ENCODE measurements at regions not wholly inside any gene's neighbourhood (a gene's known extent, or its start where the extent isn't known, plus 50 kb on each side); places are given as distances from the start of the nearest gene placed in this dataset.

DNA sequence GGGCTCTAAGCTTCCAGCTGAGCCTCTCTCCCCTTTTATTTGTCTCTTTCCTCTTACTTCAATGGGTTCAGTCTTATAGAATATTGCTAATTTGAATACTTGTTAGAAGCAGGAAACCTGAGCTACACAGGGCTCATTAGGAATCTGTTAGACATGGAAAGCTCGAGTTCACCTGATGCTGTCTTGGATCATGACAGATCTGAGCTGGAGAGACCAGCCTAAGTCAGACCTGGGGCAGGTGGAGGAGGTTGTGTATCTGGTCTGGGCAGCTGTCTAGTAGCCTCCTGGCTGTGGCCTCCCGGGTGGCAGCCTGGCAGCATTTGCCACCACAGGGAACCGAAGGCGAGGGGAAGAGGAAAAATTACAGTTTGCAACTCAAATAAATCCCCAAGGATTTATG lies 185.9 kb downstream of the ICOS start:
- no peak for DNase-seq (ENCODE audit: low spot score)
- Histone ChIP-seq H3K27ac (no peak overlapping the region), H3K27me3 (replicated peaks; ENCODE audit: insufficient read depth) (no peaks in the 10 kb centered on the region), H3K9me3 (no peaks in the 10 kb centered on the region), H3K36me3 (no peaks in the 10 kb centered on the region), H3K4me3 (no peak overlapping the region), H3K4me1 (replicated peaks) (no peaks in the 10 kb centered on the region)
- TF ChIP-seq POLR2A (IDR thresholded peaks at IDR 0.05): no peak
- TF ChIP-seq, protein P1, sequence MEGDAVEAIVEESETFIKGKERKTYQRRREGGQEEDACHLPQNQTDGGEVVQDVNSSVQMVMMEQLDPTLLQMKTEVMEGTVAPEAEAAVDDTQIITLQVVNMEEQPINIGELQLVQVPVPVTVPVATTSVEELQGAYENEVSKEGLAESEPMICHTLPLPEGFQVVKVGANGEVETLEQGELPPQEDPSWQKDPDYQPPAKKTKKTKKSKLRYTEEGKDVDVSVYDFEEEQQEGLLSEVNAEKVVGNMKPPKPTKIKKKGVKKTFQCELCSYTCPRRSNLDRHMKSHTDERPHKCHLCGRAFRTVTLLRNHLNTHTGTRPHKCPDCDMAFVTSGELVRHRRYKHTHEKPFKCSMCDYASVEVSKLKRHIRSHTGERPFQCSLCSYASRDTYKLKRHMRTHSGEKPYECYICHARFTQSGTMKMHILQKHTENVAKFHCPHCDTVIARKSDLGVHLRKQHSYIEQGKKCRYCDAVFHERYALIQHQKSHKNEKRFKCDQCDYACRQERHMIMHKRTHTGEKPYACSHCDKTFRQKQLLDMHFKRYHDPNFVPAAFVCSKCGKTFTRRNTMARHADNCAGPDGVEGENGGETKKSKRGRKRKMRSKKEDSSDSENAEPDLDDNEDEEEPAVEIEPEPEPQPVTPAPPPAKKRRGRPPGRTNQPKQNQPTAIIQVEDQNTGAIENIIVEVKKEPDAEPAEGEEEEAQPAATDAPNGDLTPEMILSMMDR (IDR thresholded peaks at IDR 0.05): no peak
- no peak for TF ChIP-seq POLR2AphosphoS5 (IDR thresholded peaks at IDR 0.05)
- intact Hi-C loops (cut with DNase I): no loop called here
- WGBS: 50% methylated on average over 4 of the region's 4 CpGs

DNA sequence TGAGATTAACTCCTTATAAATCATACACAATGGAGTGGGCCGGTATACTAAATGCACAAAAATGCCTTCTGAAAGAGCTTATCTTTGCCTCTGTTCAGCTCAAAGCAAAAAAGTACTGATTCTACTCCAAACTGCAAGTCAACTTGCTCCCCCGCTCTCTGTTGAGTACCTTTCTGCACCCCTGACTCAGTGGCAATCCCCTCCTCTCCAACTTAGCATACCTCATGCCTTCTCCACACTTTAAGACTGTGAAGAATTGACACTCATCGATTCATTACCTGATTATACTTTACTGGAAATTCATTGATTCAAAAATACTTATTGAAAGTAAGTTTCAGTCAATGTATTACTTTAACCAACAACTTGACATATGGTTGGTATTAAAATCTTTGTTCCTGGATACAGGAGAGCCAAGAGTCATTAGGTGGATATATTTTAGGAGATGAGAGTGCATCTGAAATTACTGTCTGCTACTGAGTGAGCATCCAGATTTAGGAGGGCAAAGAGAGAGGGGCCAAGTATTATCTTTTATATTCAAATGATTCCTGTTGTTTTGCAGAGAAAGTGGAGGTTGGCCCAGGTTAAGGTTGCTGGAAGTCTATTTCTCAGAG lies 187.7 kb downstream of the ICOS start:
- H3K27me3 ChIP-seq (replicated peaks; ENCODE audit: insufficient read depth): no peaks in the 10 kb centered on the region
- intact Hi-C loops (cut with DNase I): no loop called here
- no peaks in the 10 kb centered on the region for H3K9me3 ChIP-seq
- WGBS: 91% methylated on average over 3 of the region's 3 CpGs
- DNase-seq (ENCODE audit: low spot score): no peak
- TF ChIP-seq POLR2AphosphoS5 (IDR thresholded peaks at IDR 0.05) (no peak), POLR2A (IDR thresholded peaks at IDR 0.05) (no peak)
- TF ChIP-seq, protein P1 (IDR thresholded peaks at IDR 0.05): no peak
- no peaks in the 10 kb centered on the region for H3K4me1 ChIP-seq (replicated peaks)
- no peak overlapping the region for H3K4me3 ChIP-seq
- no peaks in the 10 kb centered on the region for H3K36me3 ChIP-seq
- no peak overlapping the region for H3K27ac ChIP-seq

DNA sequence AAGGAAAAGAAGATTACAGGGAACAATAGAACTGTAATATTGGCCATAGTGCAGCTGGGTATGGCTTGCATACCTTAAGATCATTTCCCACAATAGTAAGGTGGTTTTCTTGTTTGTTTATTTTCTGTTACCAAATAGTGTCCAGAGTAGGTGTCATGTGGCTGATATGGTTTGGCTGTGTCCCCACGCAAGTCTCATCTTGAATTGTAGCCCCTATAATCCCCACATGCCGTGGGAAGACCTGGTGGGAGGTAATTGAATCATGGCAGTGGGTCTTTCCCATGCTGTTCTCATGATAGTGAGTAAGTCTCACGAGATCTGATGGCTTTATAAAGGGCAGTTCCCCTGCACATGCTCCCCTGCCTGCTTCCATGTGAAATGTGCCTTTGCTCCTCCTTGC lies 190.1 kb downstream of the ICOS start:
- intact Hi-C loops (cut with DNase I): no loop called here
- TF ChIP-seq POLR2AphosphoS5 (IDR thresholded peaks at IDR 0.05) (no peak), POLR2A (IDR thresholded peaks at IDR 0.05) (no peak)
- TF ChIP-seq, protein P1 (IDR thresholded peaks at IDR 0.05): no peak
- no peak overlapping the region for H3K27ac ChIP-seq
- no peak overlapping the region for H3K4me3 ChIP-seq
- H3K4me1 ChIP-seq (replicated peaks): no peaks in the 10 kb centered on the region
- WGBS: 93% methylated on average over 3 of the region's 3 CpGs
- no peak for DNase-seq (ENCODE audit: low spot score)
- H3K27me3 ChIP-seq (replicated peaks; ENCODE audit: insufficient read depth): no peaks in the 10 kb centered on the region
- H3K9me3 ChIP-seq: no peaks in the 10 kb centered on the region
- no peaks in the 10 kb centered on the region for H3K36me3 ChIP-seq

DNA sequence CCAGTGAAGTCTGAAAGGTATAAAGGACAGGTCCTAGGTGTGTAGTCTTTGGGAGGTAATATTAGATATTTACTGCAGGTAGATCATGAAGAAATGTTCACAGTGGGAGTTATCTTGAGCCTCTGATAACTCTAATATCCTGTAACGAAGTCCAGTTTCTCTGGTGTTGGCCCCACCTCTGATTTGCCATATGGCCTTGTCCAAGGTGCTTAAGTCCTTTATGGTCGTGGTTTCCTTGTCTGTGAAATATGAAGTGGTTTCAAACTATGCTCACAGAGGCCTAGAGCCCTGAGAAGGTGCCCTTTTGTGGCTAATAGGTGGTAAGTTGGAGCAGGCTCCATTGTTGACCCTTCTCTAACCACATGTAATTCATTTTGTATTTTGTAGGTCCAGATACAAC lies 190.7 kb downstream of the ICOS start:
- no peaks in the 10 kb centered on the region for H3K27me3 ChIP-seq (replicated peaks; ENCODE audit: insufficient read depth)

More for the DNA sequence above, 190.7 kb downstream of the ICOS start:
- no peaks in the 10 kb centered on the region for H3K9me3 ChIP-seq
- no peak overlapping the region for H3K27ac ChIP-seq
- intact Hi-C loops (cut with DNase I): no loop called here
- H3K4me1 ChIP-seq (replicated peaks): no peaks in the 10 kb centered on the region
- no peak for DNase-seq (ENCODE audit: low spot score)
- no peaks in the 10 kb centered on the region for H3K36me3 ChIP-seq
- WGBS: 72% methylated on average over 2 of the region's 2 CpGs
- H3K4me3 ChIP-seq: no peak overlapping the region
- TF ChIP-seq, protein P1 (IDR thresholded peaks at IDR 0.05): no peak
- TF ChIP-seq POLR2A (IDR thresholded peaks at IDR 0.05) (no peak), POLR2AphosphoS5 (IDR thresholded peaks at IDR 0.05) (no peak)

Data from prostate gland (tissue), 2 donors.